HL-60 (cell line): ENCODE measurements at regions not wholly inside any gene's neighbourhood (a gene's known extent, or its start where the extent isn't known, plus 50 kb on each side); places are given as distances from the start of the nearest gene placed in this dataset.

ENCODE experiments used
- CTCF ChIP-seq: IDR thresholded peaks from one replicate; pipeline ENCODE4 v1.5.1; 2011; ENCODE audit warnings: low read length, control low read depth, inconsistent platforms; ENCODE audit not compliant: insufficient read depth
- GABPA ChIP-seq: IDR thresholded peaks from 2 replicates; pipeline ENCODE4 v1.6.1; 2012; ENCODE audit warnings: low read depth
- POLR2AphosphoS5 ChIP-seq: IDR thresholded peaks from 2 replicates; pipeline ENCODE4 v1.6.1; 2012; ENCODE audit warnings: low read depth
- REST ChIP-seq: IDR thresholded peaks from 2 replicates; pipeline ENCODE4 v1.6.1; 2012; ENCODE audit warnings: low read depth; ENCODE audit not compliant: insufficient replicate concordance

GRCh38 chr10:7485244-7485556 lies 74.4 kb upstream of the SFMBT2 start:
- TF ChIP-seq CTCF: no peak
- no peak for TF ChIP-seq POLR2AphosphoS5
- TF ChIP-seq REST: no peak
- no peak for TF ChIP-seq GABPA
